ENCODE measurements at regions not wholly inside any gene's neighbourhood (a gene's known extent, or its start where the extent isn't known, plus 50 kb on each side); places are given as distances from the start of the nearest gene placed in this dataset.

DNA sequence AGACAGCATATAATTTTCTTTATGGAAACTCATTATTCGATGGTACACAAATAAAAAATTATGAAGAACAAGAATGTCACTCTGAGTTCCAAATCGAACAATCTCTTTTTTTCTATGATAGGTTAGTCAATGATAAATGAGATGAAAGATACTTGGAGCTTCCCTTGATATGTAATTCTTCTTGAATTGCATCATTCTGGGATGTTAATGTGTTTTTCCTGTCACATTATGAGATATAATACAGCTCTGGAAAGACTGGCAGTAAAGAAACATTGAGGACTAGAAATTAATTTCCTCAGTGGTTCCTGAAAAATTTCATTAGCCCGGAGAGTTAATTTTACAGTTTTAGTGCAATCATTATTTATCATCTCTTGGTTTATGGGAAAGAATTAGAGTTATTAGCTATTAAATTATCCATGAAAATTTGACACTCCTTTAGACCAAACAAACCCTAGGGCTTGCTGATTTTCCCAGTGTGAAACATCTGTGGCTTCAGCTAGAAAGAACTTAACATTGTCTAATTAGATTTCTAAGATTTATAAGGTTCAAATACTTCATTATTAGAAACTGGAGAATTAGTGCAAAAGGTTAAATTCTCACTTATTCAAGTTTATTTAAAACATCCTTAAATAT is 1546.6 kb upstream of the TENM3 start:
- DNase-seq (ENCODE audit: low spot score): no peak

DNA sequence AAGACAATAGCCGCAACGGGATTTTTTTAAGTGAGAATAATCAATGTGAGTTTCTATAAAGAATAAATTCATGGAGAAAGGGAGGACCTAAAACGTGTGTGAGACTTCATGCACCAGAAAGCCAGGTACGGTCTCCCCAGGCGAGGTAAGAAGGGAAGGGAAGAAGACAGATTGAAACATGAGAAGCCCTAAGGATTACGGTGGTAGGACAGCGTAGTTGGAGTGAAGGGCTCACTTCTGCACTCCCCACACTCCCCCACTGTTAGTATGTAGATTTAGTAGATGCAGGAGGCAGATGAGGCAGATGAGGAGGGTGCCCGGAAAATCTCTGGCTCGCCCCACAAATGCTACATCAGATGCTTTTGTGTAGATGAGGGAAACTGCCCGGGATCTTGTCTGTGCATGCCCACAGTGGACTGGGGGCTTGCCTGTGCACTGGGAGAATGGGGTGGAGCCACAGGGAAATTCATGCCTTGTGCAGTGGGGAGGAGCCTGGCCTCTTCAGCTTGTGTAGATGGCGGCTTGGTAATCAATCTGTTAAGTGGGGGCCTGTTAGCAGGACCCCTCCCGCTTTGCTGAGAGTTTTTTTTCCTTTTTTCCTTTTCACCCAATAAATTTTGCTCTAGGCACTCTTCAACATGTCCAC is 1544.5 kb upstream of the TENM3 start:
- DNase-seq (ENCODE audit: low spot score): no peak

DNA sequence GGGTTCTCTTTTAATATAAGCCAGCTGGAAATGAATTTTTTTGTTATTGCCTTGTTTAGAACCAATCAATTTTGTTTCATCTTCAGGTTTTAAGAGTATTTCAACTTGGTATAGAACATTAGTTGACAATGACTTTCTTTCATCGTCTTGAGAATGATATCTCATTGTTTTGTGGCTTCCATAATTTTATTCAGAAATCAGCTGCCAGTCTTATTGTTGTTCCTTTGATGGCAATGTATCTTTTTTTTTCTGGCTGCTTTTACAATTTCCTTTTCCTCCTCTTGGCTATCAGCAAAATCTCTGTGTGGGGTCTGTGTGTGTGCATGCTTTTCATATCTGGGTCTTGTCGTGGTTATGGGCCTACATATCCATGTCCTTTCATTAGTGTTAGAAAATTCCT is 1536.4 kb upstream of the TENM3 start:
- DNase-seq (ENCODE audit: low spot score): no peak

DNA sequence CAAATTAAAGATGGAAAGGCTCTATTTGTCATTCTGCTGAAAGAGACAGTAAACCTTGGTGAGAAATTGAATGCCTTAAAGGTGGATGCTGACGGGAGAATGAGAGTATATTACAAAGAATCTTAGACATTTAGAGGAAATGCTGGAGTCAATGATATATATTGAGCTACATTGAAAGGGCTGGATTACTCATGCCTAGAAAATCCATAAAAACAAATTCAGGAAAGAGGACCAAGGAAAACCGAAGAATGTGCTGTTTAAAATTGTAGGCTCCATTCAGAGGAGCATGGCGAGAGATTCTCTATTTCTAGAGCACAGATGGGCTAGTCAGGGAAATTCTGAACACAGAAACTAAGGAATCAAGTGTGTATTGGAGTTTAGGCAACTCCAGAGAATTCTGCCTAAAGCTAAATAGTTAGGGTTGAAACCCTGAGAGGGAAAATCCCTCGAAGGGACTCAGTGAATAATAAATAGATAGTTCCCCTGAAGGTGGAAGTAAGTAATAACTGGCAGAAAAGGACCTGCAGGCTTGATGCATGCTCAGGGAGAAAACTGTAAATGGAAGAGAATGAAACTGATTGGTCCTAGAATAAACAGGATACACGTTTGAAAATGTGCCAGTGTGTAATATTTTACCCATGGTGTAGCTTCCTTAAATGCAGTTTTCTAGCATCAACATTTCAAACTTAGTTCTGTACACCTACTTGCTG is 1532.4 kb upstream of the TENM3 start:
- no peak for DNase-seq (ENCODE audit: low spot score)

DNA sequence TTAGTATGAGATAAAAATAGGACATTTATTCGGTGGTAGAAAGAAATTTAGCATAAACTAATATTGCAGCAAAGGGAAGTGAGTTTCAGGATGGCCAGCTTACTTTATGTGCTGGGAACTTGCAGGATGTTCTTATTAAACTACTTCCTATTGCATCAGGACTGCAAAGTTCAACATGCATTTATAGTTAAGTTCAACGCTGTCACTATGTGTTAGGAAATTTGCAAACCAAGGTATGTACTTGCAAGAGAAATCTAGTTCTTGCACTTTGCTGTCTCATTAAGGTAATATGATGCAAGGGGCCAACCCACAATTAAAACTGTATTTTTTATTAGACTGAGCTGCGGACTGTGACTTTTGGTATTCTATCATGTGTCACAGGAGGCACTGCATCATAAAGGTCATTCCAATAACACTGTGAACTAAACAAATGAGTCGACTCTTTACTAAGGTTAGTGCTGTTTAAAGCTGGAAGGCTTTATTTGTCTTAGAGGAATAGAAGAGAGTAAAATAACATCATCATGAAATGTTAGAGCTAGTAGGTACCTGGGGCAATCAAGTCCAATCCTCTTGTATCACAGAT is 1525.7 kb upstream of the TENM3 start:
- DNase-seq (ENCODE audit: low spot score): no peak

DNA sequence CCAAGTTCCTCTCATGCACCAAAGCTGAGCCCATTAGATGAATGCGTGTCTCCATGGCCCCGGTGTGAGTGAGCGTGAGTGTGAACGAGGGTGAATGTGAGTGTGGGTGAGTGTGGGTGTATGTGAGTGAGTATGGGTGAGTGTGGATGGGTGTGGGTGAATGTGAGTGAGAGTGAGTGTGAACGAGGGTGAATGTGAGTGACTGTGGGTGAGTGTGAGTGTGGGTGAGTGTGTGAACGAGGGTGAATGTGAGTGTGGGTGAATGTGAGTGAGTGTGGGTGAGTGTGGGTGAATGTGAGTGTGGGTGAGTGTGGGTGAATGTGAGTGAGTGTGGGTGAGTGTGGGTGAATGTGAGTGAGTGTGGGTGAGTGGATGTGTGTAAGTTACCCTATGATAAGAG is 1521.8 kb upstream of the TENM3 start:
- no peak for DNase-seq (ENCODE audit: low spot score)

DNA sequence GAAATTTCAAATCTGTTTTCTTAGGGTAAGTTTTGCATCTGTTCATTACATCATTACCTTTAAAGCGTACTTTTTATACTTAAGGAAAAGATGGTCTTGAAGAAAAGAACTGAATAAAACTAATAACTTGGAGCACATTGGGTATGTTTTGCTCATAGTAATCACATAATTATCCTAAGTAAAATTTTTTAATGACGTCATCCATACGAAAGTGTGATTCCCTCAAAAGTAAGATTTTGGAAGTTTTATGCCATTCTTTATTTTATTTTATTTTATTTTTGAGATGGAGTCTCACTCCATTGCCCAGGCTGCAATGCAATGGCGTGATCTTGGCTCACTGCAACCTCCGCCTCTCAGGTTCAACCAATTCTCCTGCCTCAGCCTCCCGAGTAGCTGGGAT is 1516.6 kb upstream of the TENM3 start:
- no peak for DNase-seq (ENCODE audit: low spot score)

DNA sequence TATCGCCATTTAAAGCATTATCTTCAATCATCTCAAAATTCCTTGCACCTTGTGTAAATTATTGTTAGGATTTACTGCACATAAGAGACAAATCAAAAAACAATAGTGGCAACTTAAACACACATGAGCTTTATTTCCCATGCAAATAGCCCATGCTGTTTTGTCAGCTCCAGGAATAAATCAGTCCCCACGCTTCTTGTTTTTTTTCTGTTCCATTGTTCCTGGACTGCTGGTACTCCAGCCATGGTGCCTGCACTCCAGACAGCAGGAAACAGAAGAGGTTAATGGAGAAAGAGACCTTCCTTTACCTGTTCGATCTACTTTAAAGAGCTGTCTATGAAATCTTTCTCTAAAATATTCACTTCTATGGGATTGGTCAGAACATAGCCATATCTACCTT is 1515.7 kb upstream of the TENM3 start:
- no peak for DNase-seq (ENCODE audit: low spot score)

DNA sequence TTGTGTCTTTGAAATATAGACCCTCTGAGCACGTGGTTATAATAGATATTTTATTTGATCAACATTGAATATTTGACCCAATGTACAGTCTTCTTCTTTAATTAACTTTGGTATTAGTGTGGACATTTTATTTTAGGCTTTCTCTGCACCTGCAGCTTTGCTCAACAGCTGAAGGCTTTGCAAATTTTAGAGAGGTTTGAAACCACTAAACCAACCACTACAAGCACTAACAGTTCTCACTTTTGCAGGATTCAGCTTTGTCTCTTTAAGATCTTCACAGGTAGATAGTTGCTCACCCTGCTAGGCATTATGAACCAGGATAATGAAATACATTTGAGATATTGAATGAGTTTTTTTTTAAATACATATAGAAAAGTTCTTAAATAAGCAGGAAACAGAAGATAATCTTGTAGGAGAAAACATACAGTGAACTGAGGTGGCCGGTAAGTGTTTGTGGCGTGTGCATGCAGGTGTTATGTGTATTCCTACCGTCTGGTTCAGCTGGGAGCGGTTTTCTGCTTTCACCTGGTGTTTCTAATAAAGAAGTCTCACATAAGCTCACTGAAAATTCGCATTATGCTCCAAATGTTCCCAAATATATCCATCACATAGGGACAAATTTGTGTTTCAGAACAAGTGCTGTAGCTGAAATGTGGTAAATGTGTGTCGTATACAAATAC is 1508.3 kb upstream of the TENM3 start:
- DNase-seq (ENCODE audit: low spot score): no peak

DNA sequence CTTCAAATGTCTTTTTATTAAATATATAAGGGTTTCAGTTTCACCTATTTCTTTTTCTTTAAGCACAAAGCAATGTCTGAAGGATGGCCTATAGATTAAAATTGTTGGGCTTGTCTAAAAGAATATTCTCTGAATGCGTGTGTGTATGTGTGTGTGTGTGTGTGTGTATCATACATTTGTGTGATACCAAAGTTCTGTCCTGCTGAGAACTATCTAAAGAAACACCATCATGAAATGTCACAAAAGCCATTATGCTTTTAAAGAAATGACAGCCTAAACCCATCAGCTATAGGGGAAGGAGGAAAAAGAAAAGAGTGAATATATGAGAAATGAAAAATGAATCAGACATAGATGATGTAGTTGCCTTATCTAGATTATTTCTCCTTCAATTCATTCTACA is 1501.5 kb upstream of the TENM3 start:
- DNase-seq (ENCODE audit: low spot score): no peak

DNA sequence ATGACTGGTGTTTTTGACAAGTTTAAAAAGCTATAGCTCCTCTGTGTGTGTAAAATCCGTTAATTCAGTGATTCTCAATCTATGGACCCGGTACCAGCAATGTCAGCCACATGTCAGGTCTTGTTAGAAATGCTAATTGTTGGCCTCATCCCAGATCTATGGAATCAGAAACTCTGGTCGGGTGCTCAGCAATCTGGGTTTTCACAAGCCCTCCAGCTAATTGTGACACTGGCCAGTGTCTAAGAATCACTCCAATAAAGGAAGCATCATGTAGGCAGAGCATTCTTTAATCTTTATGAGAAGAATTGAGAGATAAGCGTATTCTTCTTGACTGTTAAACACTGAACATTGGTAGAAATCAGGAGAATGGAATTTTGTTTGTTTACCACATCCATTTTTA is 1498.2 kb upstream of the TENM3 start:
- no peak for DNase-seq (ENCODE audit: low spot score)

DNA sequence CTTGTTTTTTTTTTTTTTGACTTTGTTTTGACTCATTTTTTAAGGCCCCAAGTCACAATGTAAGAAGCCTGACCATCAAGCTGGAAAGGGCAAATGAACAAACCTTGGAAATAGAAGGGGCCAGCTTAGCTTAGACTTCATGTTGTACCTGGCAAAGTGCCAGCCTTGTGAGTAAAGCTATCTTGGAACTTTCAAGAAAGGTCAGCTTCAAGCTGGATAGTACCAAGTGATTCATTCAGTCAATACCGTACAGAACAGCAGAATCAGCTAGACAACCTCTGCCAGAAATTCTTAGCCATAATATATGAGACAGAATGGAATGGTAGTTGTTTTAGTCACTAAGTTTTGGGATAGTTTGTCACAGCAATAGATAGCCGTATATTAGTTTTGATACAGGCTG is 1492.2 kb upstream of the TENM3 start:
- no peak for DNase-seq (ENCODE audit: low spot score)

DNA sequence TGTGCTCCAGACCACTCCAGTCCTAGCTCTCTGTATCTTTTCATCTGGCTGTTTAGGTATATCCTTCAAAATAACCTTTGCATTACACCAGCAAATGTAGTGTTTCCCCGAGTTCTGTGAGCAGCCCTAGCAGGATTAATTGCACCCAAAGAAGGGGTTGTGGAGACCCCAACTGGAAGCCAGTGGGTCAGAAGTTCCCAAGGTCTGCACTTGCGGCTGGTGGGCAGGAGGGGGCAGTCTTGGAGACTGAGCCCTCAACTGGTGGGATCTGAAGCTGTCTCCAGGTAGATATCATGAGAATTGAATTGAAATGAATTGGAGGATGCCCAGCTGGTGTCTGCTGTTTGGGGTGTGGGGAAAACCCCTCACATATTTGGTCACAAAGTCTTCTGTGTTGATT is 1485.3 kb upstream of the TENM3 start:
- no peak for DNase-seq (ENCODE audit: low spot score)

DNA sequence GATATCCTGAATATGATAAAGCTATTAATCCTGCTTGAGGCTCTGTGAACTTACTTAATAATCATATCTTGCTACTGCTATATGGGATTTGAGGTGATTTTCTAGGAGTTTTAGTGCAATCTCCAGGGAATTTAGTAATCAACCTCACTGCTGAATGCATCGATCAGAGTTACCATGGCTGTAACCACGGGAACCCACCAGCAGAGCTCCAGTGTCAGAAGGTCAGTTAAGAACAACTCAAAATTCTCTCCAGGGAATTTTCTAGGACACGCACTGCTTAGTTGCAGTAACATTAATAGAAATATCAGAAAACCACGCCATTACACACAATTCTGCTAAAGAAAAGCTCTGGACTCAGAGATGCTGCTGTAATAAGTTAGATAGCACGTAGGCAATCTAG is 1477.2 kb upstream of the TENM3 start:
- no peak for DNase-seq (ENCODE audit: low spot score)

DNA sequence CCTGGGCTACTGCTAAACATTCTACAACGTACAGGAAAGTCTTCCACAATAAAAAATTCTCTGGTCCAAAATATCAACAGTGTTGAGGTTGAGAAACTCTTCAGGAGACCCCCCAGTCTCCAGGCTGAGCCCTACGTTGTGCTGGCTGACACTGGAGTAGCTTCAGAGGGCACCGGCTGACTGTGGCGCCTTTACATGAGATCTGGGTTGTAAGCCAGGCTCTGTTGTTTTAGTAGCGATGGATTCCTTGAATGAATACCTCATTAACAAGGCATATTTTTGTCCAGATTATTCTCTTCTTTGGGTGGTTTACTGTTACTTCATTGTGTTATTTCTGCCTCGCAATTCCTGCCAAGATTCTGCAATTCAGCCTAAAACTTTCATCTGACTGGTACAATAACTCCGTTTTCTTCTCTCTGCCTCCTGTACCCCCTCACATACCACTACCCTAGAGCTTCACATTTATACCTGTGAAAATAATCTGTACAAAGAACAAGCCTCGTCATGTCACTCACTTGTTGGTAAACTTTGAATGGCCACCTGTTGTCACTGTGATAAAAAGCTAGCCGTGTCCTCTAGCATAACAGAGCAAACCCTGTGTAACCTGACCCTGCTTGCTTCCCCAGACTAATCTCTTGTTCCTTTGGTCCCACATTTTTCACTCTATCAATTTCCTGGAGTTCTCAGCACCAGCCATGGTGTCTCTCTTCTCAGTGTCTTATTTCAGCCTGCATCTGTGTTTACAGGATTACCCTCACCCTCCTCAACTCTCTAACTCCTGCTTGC is 1476.1 kb upstream of the TENM3 start:
- DNase-seq (ENCODE audit: low spot score): no peak

DNA sequence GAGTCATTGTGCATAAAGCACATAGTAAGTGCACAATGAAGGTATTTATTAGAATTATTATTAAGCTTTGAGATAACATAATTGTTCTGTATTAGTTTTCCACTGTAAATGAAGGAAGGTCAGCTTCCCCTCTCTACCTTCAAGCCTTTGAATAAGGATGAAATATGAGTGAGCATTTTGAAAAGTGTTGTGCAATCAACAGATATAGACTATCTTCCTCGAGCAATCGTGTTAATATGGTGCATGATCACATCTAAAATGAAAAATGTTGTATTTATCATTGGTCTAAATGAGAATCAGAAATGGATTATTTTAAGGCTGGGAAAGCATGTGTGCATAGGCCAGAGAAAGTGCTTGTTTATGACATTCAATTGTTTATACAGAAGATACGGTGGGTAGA is 1474.6 kb upstream of the TENM3 start:
- DNase-seq (ENCODE audit: low spot score): no peak

DNA sequence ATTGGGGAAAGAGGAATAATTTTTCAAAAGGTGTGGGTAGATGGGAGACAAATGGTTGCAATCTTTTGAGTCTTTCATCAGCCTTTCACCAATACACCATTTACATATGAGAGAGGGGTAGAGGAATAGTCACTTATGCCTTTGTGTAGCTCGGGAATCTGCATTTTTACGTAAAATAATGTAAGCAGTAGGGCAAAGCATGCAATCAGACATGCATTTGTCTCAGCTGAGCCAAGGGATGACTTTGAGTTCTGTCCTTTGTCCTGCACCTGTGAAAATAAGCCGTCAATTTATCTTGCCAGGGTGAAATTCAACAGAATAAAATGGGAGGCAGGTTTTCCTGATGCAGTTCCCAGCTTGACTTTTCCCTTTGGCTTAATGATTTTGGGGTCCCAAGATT is 1473.4 kb upstream of the TENM3 start:
- no peak for DNase-seq (ENCODE audit: low spot score)

DNA sequence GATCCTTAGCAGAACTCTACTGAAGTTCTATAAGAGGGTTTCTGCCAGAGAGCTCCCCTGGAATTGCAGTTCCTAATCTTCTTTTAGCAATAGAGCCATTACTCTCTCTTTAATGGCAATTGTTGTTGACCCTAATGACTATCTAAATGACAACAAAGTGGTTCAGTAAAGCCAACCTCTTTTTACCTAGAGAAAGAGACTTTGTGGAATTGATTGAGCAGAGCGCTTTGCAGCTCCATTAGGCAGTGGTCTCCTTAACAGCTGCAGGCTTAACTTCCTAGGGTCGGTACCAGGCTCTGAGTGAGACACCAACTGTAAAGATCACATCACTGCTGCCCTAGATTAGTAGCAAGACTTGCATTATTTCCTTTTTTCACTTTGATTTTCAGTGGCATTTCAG is 1472.9 kb upstream of the TENM3 start:
- no peak for DNase-seq (ENCODE audit: low spot score)

DNA sequence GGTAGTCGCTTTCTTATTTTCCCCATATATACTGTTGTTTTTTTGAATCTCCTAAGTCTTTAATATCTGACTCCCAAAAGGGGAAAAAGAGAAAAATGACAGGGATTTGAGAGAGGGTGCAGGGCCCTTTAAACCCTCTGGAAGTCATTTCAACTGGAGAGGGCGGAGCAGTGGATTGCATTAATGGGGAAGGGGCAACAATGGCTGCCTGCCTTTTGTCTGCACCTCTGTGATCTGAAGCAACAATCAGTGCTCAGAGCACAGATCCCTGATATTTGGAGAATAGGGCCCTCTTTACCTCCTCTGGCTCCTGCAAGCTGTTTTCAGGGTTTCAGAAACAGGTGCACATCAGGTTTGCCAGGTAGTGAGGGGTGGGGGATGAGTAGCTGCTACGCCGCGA is 1458.3 kb upstream of the TENM3 start:
- DNase-seq (ENCODE audit: low spot score): no peak

DNA sequence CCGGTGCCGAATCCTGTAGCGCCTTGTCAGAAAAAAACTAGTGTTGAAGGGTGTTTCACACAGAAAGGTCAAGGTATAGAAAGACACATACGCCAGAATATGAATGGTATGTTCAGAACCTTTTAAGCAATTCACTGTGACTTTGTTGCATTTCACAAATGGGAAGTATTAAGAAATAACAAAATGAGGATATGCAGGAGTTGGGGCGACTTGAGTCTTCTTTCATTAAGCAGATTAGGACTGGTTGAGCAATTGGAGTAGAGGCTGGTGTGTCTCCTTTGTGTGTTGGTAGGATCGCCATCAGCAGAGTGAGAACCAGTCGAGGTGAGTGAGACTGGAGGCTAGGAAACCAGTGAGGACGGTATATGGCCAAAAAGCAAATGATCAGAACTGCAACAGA is 1454.5 kb upstream of the TENM3 start:
- no peak for DNase-seq (ENCODE audit: low spot score)

DNA sequence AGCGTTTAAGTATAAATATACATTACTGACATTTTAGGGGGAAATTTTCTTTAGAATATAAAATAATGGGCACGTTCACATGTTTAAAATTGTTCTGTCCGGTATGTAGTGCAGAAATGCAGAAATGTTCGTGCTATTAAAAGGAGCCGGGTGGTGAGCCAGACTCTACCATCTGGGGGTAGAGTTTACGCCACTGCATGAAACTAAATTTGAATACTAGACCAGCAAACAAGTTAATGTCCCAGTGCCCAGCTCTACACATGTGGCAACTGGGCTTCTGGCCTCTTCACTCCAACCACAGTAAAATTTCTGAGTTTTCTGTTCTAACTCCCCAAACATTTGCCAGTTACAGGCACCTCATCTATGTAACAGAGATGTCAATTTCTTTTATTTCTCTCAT is 1453.3 kb upstream of the TENM3 start:
- DNase-seq (ENCODE audit: low spot score): no peak

DNA sequence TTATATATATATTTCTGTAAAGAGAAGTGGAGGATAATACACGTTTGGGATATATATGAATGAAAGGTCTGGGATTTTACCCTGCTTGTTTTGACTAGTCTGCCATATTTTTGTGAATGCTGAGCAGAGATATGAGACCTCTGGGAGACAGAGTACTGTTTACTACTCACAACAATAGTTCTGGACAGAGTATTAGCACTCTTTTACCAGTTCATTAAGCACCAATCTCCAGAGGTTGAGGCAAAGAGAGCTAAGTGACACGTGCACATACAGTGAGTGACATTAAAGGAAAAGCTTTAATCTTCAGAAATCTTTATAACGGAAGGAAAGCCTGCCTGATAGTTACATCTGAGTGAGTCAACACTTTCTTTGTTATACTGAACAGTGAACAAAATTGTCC is 1452.7 kb upstream of the TENM3 start:
- no peak for DNase-seq (ENCODE audit: low spot score)

All from umbilical cord (tissue), 1 donor.